SK-N-SH (cell line): ENCODE measurements at regions not wholly inside any gene's neighbourhood (a gene's known extent, or its start where the extent isn't known, plus 50 kb on each side); places are given as distances from the start of the nearest gene placed in this dataset.

Source experiments
- CTCF ChIA-PET: fragments of 300-600, 350-600 bp; formaldehyde crosslinking; extraction: SDS; loops from one replicate; lab custom pipeline; 2021; lab: Yijun Ruan, JAX
- POLR2A ChIA-PET: fragments of 350-600 bp; sonication (Branson Sonifier 250); formaldehyde crosslinking; extraction: SDS; loops from one replicate; lab custom pipeline; 2020; ENCODE audit warnings: antibody characterized with exemption, inconsistent platforms; lab: Yijun Ruan, JAX
- DNase-seq: peaks from one replicate; pipeline ENCODE4 v3.0.0; 2012
- H2AFZ ChIP-seq: fragments of 200-600 bp; sonication (generic); 2 replicates; pipeline ENCODE4 v1.8.1; 2016; ENCODE audit warnings: antibody characterized with exemption, mild to moderate bottlenecking, low read depth
- H3F3A ChIP-seq: fragments of 200-600 bp; sonication (generic); replicated peaks from 2 replicates; pipeline ENCODE3; 2016; ENCODE audit warnings: antibody characterized with exemption, mild to moderate bottlenecking; ENCODE audit not compliant: insufficient read depth
- H3K27ac ChIP-seq, 2 experiments: fragments of 200-500 bp in 1 of 2; fragments of 200-600 bp in 1 of 2; sonication (Bioruptor generic) in 1 of 2; sonication (generic), shearing (Covaris generic) in 1 of 2; 2 replicates each; pipeline versions ENCODE4 v1.5.1 to v1.6.1; 2014 to 2016; ENCODE audit warnings: low read depth in 2 of 2, inconsistent platforms in 1 of 2, low read length in 1 of 2, mild to moderate bottlenecking in 1 of 2, mixed read lengths in 1 of 2
- H3K27me3 ChIP-seq: fragments of 200-600 bp; sonication (generic), shearing (Covaris generic); 2 replicates; pipeline ENCODE4 v1.6.1; 2016; ENCODE audit warnings: mixed run types; ENCODE audit not compliant: insufficient read depth
- H3K36me3 ChIP-seq, 2 experiments: fragments of 200-500 bp in 1 of 2; fragments of 200-600 bp in 1 of 2; sonication (Bioruptor generic) in 1 of 2; sonication (generic) in 1 of 2; replicated peaks in 1 of 2; 2 replicates each; pipeline versions ENCODE3 to v1.5.1; 2014 to 2016; ENCODE audit warnings: low read length in 1 of 2, mild to moderate bottlenecking in 1 of 2; ENCODE audit not compliant: insufficient read depth in 2 of 2, control insufficient read depth in 1 of 2
- H3K4me1 ChIP-seq, 2 experiments: fragments of 200-500 bp in 1 of 2; fragments of 200-600 bp in 1 of 2; sonication (Bioruptor generic) in 1 of 2; sonication (generic), shearing (Covaris generic) in 1 of 2; 2 replicates each; pipeline versions ENCODE4 v1.5.1 to v1.6.1; 2014 to 2016; ENCODE audit warnings: low read depth in 1 of 2, low read length in 1 of 2, mixed run types in 1 of 2; ENCODE audit not compliant: insufficient read depth in 2 of 2, control insufficient read depth in 1 of 2
- H3K4me2 ChIP-seq: fragments of 200-600 bp; sonication (generic), shearing (Covaris generic); 2 replicates; pipeline ENCODE4 v1.6.1; 2017; ENCODE audit warnings: mixed run types
- H3K4me3 ChIP-seq, 2 experiments: fragments of 200-500 bp in 1 of 2; fragments of 200-600 bp in 1 of 2; sonication (Bioruptor generic) in 1 of 2; sonication (generic), shearing (Covaris generic) in 1 of 2; 2 replicates each; pipeline versions ENCODE4 v1.5.1 to v1.8.1; 2014 to 2016; ENCODE audit warnings: low read depth in 2 of 2, inconsistent platforms in 1 of 2, low read length in 1 of 2, mild to moderate bottlenecking in 1 of 2, mixed read lengths in 1 of 2, moderate library complexity in 1 of 2
- H3K79me2 ChIP-seq: fragments of 200-600 bp; sonication (generic); 2 replicates; pipeline ENCODE4 v1.8.1; 2017; ENCODE audit warnings: mild to moderate bottlenecking; ENCODE audit not compliant: insufficient read depth
- H3K9ac ChIP-seq: fragments of 200-600 bp; sonication (generic); 2 replicates; pipeline ENCODE4 v1.6.1; 2017; ENCODE audit warnings: mixed run types
- H3K9me2 ChIP-seq: fragments of 200-600 bp; sonication (generic); 2 replicates; pipeline ENCODE4 v1.6.1; 2017; ENCODE audit warnings: mixed run types
- H3K9me3 ChIP-seq: fragments of 200-600 bp; sonication (generic); 2 replicates; pipeline ENCODE4 v1.6.1; 2017; ENCODE audit warnings: mixed run types, mild to moderate bottlenecking, moderate library complexity
- H4K20me1 ChIP-seq: fragments of 200-600 bp; sonication (generic); 2 replicates; pipeline ENCODE4 v1.6.1; 2017; ENCODE audit warnings: mild to moderate bottlenecking, mixed run types; ENCODE audit not compliant: insufficient read depth
- CHD2 ChIP-seq: fragments of 150-350 bp; IDR thresholded peaks from 2 replicates; pipeline ENCODE4 v1.6.1; 2018; ENCODE audit warnings: low read length; ENCODE audit not compliant: partially characterized antibody
- EP300 ChIP-seq, 2 experiments: IDR thresholded peaks; 2 replicates each; pipeline versions ENCODE4 v1.4.0 to v1.6.1; 2012; ENCODE audit warnings: borderline replicate concordance in 1 of 2, low read depth in 1 of 2, low read length in 1 of 2
- EZH2phosphoT487 ChIP-seq: fragments of 200-600 bp; sonication (generic); IDR thresholded peaks from 2 replicates; pipeline ENCODE4 v1.6.1; 2017; ENCODE audit warnings: low read depth, mixed run types, mild to moderate bottlenecking, antibody characterized with exemption, moderate library complexity, borderline replicate concordance
- FOSL2 ChIP-seq: IDR thresholded peaks from 2 replicates; pipeline ENCODE4 v1.4.0; 2012; ENCODE audit warnings: low read depth, mild to moderate bottlenecking, moderate library complexity, borderline replicate concordance
- GABPA ChIP-seq: IDR thresholded peaks from 2 replicates; pipeline ENCODE4 v1.4.0; 2012; ENCODE audit warnings: low read depth, mild to moderate bottlenecking
- JUND ChIP-seq: IDR thresholded peaks from 2 replicates; pipeline ENCODE4 v1.4.0; 2012
- MAX ChIP-seq: IDR thresholded peaks from 2 replicates; pipeline ENCODE4 v1.4.0; 2012; ENCODE audit warnings: low read depth
- MEF2A ChIP-seq: IDR thresholded peaks from 2 replicates; pipeline ENCODE4 v1.4.0; 2012; ENCODE audit warnings: low read depth, borderline replicate concordance
- MXI1 ChIP-seq: IDR thresholded peaks from 2 replicates; pipeline ENCODE4 v1.6.1; 2012; ENCODE audit warnings: mild to moderate bottlenecking, low read depth, low read length, improper control_type of control experiment
- RAD21 ChIP-seq: IDR thresholded peaks from 2 replicates; pipeline ENCODE4 v1.6.1; 2012; ENCODE audit warnings: mild to moderate bottlenecking, low read length
- RXRA ChIP-seq: IDR thresholded peaks from 2 replicates; pipeline ENCODE4 v1.4.0; 2012; ENCODE audit warnings: low read depth, mild to moderate bottlenecking, borderline replicate concordance
- SMC3 ChIP-seq: IDR thresholded peaks from 2 replicates; pipeline ENCODE4 v1.6.1; 2012; ENCODE audit warnings: low read depth, low read length, improper control_type of control experiment
- TCF12 ChIP-seq: IDR thresholded peaks from 2 replicates; pipeline ENCODE4 v1.4.0; 2012
- USF2 ChIP-seq: fragments of 150-350 bp; IDR thresholded peaks from 2 replicates; pipeline ENCODE4 v1.6.1; 2017; ENCODE audit warnings: antibody characterized with exemption, low read length, low read depth, borderline replicate concordance
- YY1 ChIP-seq: IDR thresholded peaks from 2 replicates; pipeline ENCODE4 v1.4.0; 2012; ENCODE audit warnings: low read depth, mild to moderate bottlenecking
- ZBTB33 ChIP-seq: IDR thresholded peaks from 2 replicates; pipeline ENCODE4 v1.4.0; 2012; ENCODE audit warnings: low read depth, borderline replicate concordance

- TF ChIP-seq MEF2A, result no peak
- TF ChIP-seq GABPA, result no peak
- TF ChIP-seq CHD2, result no peak
- TF ChIP-seq ZBTB33, result no peak
- TF ChIP-seq EZH2phosphoT487, result no peak
- no peak for TF ChIP-seq EP300 (IDR thresholded peaks at IDR 0.05; ENCODE audit: borderline replicate concordance in 1 of 2, low read depth in 1 of 2, low read length in 1 of 2)
- no peak for TF ChIP-seq SMC3
- TF ChIP-seq MXI1, result no peak
- TF ChIP-seq RAD21, result no peak
- TF ChIP-seq YY1, result no peak
- TF ChIP-seq MAX, result no peak
- no peak for TF ChIP-seq JUND
- no peak for TF ChIP-seq RXRA
- TF ChIP-seq USF2, result no peak
- no peak for TF ChIP-seq FOSL2
- TF ChIP-seq TCF12, result no peak
- Histone ChIP-seq H3K27me3 (no peaks in the 10 kb centered on the region), H3K4me3 (no peak overlapping the region), H3K9me2 (no peaks in the 10 kb centered on the region), H3K9ac (no peak overlapping the region), H3K79me2 (peaks cover 2% of the 10 kb centered on the region; the same call in 1 of the 2 replicates), H3K4me1 (peaks cover 4 to 8% of the 10 kb centered on the region in 2 experiments; a peak in 3 of 4 replicates), H3K9me3 (no peaks in the 10 kb centered on the region), H3K36me3 (no peaks in the 10 kb centered on the region), H3K27ac (peak overlapping the region in 1 of 2 experiments; percentile 73; a peak in 2 of 4 replicates), H3F3A (peaks cover 20% of the 10 kb centered on the region), H4K20me1 (no peaks in the 10 kb centered on the region), H2AFZ (no peak overlapping the region), H3K4me2 (no peak overlapping the region)
- CTCF ChIA-PET, result interaction anchor here (1.6 kb wide), 1 partner anchor 14 kb away, joined by 6 read pairs; no protein-coding TSS in a partner anchor
- POLR2A ChIA-PET, result no interaction called here
- no peak for DNase-seq
Observed at GRCh38 chr10:114771749-114772148, 49.8 kb upstream of the FHIP2A start.
